DMS153 treated with DMSO at 0.1 percent for 48 hours (cell line): ENCODE measurements at regions not wholly inside any gene's neighbourhood (a gene's known extent, or its start where the extent isn't known, plus 50 kb on each side); places are given as distances from the start of the nearest gene placed in this dataset.
"Not testable (repeated sequence)": the region's sequence is repeated elsewhere in the genome, so short reads cannot be mapped to it uniquely, and the experiment has no call there.

Experiments used
- DNase-seq: peaks from one replicate; lab custom pipeline; 2025; ENCODE audit not compliant: unreplicated experiment; lab: John Stamatoyannopoulos, UW

- no peak for DNase-seq
Measured at GRCh38 chr20:41733151-41733550, 115.0 kb upstream of the CHD6 start.

GRCh38 chr20:41731198-41731597 is 113.0 kb upstream of the CHD6 start:
- DNase-seq, result not testable (repeated sequence)

- DNase-seq, result not testable (repeated sequence)
Measured at GRCh38 chr20:41727681-41728080, 109.5 kb upstream of the CHD6 start.

GRCh38 chr20:41726727-41727126 is 108.5 kb upstream of the CHD6 start:
- DNase-seq, result no peak

- DNase-seq, result no peak
Measured at GRCh38 chr20:41719151-41719550, 101.0 kb upstream of the CHD6 start.

- peak; percentile 93 for DNase-seq
Measured at GRCh38 chr20:41717483-41717882, 99.3 kb upstream of the CHD6 start.

GRCh38 chr20:41716911-41717310 is 98.7 kb upstream of the CHD6 start:
- DNase-seq, result no peak

GRCh38 chr20:41716436-41716835 is 98.3 kb upstream of the CHD6 start:
- DNase-seq, result no peak

GRCh38 chr20:41715526-41715925 is 97.3 kb upstream of the CHD6 start:
- DNase-seq, result no peak

- no peak for DNase-seq
Measured at GRCh38 chr20:41714030-41714429, 95.9 kb upstream of the CHD6 start.

GRCh38 chr20:41704896-41705295 is 86.7 kb upstream of the CHD6 start:
- DNase-seq, result no peak

GRCh38 chr20:41702647-41703046 is 84.5 kb upstream of the CHD6 start:
- DNase-seq, result no peak

- DNase-seq, result no peak
Measured at GRCh38 chr20:41701588-41702348, 83.6 kb upstream of the CHD6 start.

GRCh38 chr20:41699673-41700072 is 81.5 kb upstream of the CHD6 start:
- not testable (repeated sequence) for DNase-seq

- DNase-seq, result no peak
Measured at GRCh38 chr20:41697861-41698559, 79.8 kb upstream of the CHD6 start.

GRCh38 chr20:41696428-41696827 is 78.3 kb upstream of the CHD6 start:
- DNase-seq, result no peak

- DNase-seq, result no peak
Measured at GRCh38 chr20:41694796-41695195, 76.6 kb upstream of the CHD6 start.

- DNase-seq, result peak; percentile 93
Measured at GRCh38 chr20:41693136-41693979, 75.2 kb upstream of the CHD6 start.

- DNase-seq, result peak; percentile 74
Measured at GRCh38 chr20:41692479-41693135, 74.4 kb upstream of the CHD6 start.

- no peak for DNase-seq
Measured at GRCh38 chr20:41691443-41691842, 73.3 kb upstream of the CHD6 start.

GRCh38 chr20:41690702-41691101 is 72.5 kb upstream of the CHD6 start:
- no peak for DNase-seq
